Epithelial cell of esophagus (primary cell): ENCODE measurements at regions not wholly inside any gene's neighbourhood (a gene's known extent, or its start where the extent isn't known, plus 50 kb on each side); places are given as distances from the start of the nearest gene placed in this dataset.

ENCODE experiments used
- DNase-seq: peaks from one replicate; pipeline ENCODE4 v3.0.0; 2010; ENCODE audit warnings: low read depth
- H3K4me3 ChIP-seq: 2 replicates; pipeline ENCODE4 v1.5.1; 2011; ENCODE audit warnings: mild to moderate bottlenecking, low read length, control low read depth
- CTCF ChIP-seq: IDR thresholded peaks from 2 replicates; pipeline ENCODE4 v1.5.1; 2011; ENCODE audit warnings: low read depth, mild to moderate bottlenecking, low read length, control low read depth, inconsistent platforms; ENCODE audit not compliant: insufficient read depth; ENCODE audit errors: missing control alignments

GRCh38 chr7:121669144-121669543 is 203.8 kb upstream of the PTPRZ1 start:
- no peak for TF ChIP-seq CTCF
- no peak for DNase-seq
- H3K4me3 ChIP-seq, result no peak overlapping the region

- no peak overlapping the region for H3K4me3 ChIP-seq
- peak; percentile 50 for DNase-seq
- no peak for TF ChIP-seq CTCF
Observed at GRCh38 chr7:121666306-121666705, 206.7 kb upstream of the PTPRZ1 start.

- H3K4me3 ChIP-seq, result no peak overlapping the region
- DNase-seq, result no peak
- TF ChIP-seq CTCF, result no peak
Observed at GRCh38 chr7:121643320-121643719, 229.6 kb upstream of the PTPRZ1 start.

GRCh38 chr7:121639705-121640104 is 233.3 kb upstream of the PTPRZ1 start:
- H3K4me3 ChIP-seq, result no peak overlapping the region
- no peak for TF ChIP-seq CTCF
- no peak for DNase-seq

GRCh38 chr7:121638286-121638685 is 234.7 kb upstream of the PTPRZ1 start:
- TF ChIP-seq CTCF, result no peak
- DNase-seq, result no peak
- no peak overlapping the region for H3K4me3 ChIP-seq

GRCh38 chr7:121634356-121634755 is 238.2 kb upstream of the FAM3C start:
- peak; percentile 21 for DNase-seq
- no peak for TF ChIP-seq CTCF
- no peak overlapping the region for H3K4me3 ChIP-seq

GRCh38 chr7:121633186-121633585 is 237.1 kb upstream of the FAM3C start:
- DNase-seq, result no peak
- no peak for TF ChIP-seq CTCF
- H3K4me3 ChIP-seq, result no peak overlapping the region
